CD4-positive, alpha-beta memory T cell (primary cell): ENCODE measurements at regions not wholly inside any gene's neighbourhood (a gene's known extent, or its start where the extent isn't known, plus 50 kb on each side); places are given as distances from the start of the nearest gene placed in this dataset.

Experiments used
- CTCF ChIA-PET: fragments of 350-600 bp; sonication (Branson Sonifier 250); formaldehyde crosslinking; loops from one replicate; lab custom pipeline; 2021; ENCODE audit warnings: inconsistent platforms; ENCODE audit not compliant: partially characterized antibody; lab: Charles Lee
- POLR2A ChIA-PET: fragments of 350-600 bp; sonication (Branson Sonifier 250); formaldehyde crosslinking; loops from one replicate; lab custom pipeline; 2021; ENCODE audit not compliant: partially characterized antibody; lab: Charles Lee
- DNase-seq, 5 donors: peaks; one replicate each; pipeline versions ENCODE4 v3.0.0 to v3.0.0-alpha.2; 2020 to 2022; ENCODE audit warnings: mixed read lengths in 1 of 5
- H3K27ac ChIP-seq: one replicate; pipeline ENCODE4 v1.7.0; 2013; ENCODE audit warnings: low read depth, low read length
- H3K27me3 ChIP-seq: 2 replicates; pipeline ENCODE4 v1.7.0; 2013; ENCODE audit warnings: mild to moderate bottlenecking, low read length, moderate library complexity; ENCODE audit not compliant: insufficient read depth
- H3K36me3 ChIP-seq: 2 replicates; pipeline ENCODE4 v1.7.0; 2013; ENCODE audit warnings: mild to moderate bottlenecking, low read length, moderate library complexity; ENCODE audit not compliant: insufficient read depth
- H3K4me1 ChIP-seq: 2 replicates; pipeline ENCODE4 v1.7.0; 2013; ENCODE audit warnings: mild to moderate bottlenecking, low read length, moderate library complexity; ENCODE audit not compliant: insufficient read depth
- H3K4me3 ChIP-seq, 2 donors: one replicate each; pipeline ENCODE4 v1.7.0; 2013; ENCODE audit warnings: low read length in 2 of 2, mild to moderate bottlenecking in 1 of 2
- H3K9me3 ChIP-seq, 2 donors: one replicate each; pipeline ENCODE4 v1.7.0; 2013; ENCODE audit warnings: low read length in 2 of 2, control low read depth in 1 of 2; ENCODE audit not compliant: control insufficient read depth in 1 of 2
- H3K27ac Mint-ChIP-seq, 7 donors: one replicate each; pipeline ENCODE4 v1.8.0; 2020 to 2021; ENCODE audit warnings: mixed read lengths in 7 of 7, mild to moderate bottlenecking in 6 of 7, inconsistent platforms in 3 of 7, moderate library complexity in 3 of 7
- H3K27me3 Mint-ChIP-seq, 2 donors: one replicate each; pipeline ENCODE4 v1.8.0; 2020 to 2021; ENCODE audit warnings: mixed read lengths in 2 of 2
- H3K36me3 Mint-ChIP-seq, 2 donors: one replicate each; pipeline ENCODE4 v1.8.0; 2020 to 2021; ENCODE audit warnings: mixed read lengths in 2 of 2, inconsistent platforms in 1 of 2, mild to moderate bottlenecking in 1 of 2
- H3K4me1 Mint-ChIP-seq, 4 donors: one replicate each; pipeline ENCODE4 v1.8.0; 2020 to 2021; ENCODE audit warnings: mixed read lengths in 4 of 4, mild to moderate bottlenecking in 1 of 4
- H3K4me3 Mint-ChIP-seq, 8 donors: one replicate each; pipeline ENCODE4 v1.8.0; 2020 to 2021; ENCODE audit warnings: mixed read lengths in 8 of 8, mild to moderate bottlenecking in 7 of 8, moderate library complexity in 6 of 8, inconsistent platforms in 3 of 8
- H3K9me3 Mint-ChIP-seq, 8 donors: one replicate each; pipeline ENCODE4 v1.8.0; 2020 to 2021; ENCODE audit warnings: mixed read lengths in 8 of 8, mild to moderate bottlenecking in 5 of 8, inconsistent platforms in 3 of 8, moderate library complexity in 1 of 8
- intact Hi-C: fragments of 100-400 bp; cut with micrococcal nuclease; formaldehyde crosslinking; loops from one replicate; pipeline ENCODE4 v1.15.1; 2023

DNA sequence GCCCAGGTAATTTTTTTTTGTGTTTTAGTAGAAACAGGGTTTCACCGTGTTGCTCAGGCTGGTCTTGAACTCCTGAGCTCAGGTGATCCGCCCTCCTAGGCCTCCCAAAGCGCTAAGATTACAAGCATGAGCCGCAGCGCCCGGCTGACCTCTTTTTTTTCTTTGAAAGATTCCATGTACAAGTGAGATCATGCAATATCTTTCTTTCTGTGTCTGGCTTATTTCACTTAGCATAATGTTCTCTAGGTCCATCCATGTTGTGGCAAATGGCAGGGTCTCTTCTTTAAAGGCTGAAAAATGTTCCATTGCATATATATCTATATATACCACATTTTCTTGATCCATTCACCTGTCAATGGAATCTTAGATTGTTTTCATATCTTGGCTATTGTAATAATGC, 255.0 kb upstream of the MYOCD start:
- CTCF ChIA-PET: no interaction called here
- Histone ChIP-seq H3K9me3 (no peaks in the 10 kb centered on the region), H3K36me3 (no peaks in the 10 kb centered on the region), H3K27me3 (no peaks in the 10 kb centered on the region), H3K27ac (no peak overlapping the region), H3K4me1 (no peaks in the 10 kb centered on the region), H3K4me3 (no peak overlapping the region)
- intact Hi-C loops: no loop called here
- H3K27ac Mint-ChIP-seq: no peak overlapping the region
- H3K4me3 Mint-ChIP-seq: no peak overlapping the region
- peaks cover 0 to 15% (median 2%) of the 10 kb centered on the region in 8 donors for H3K9me3 Mint-ChIP-seq
- POLR2A ChIA-PET: no interaction called here
- no peaks in the 10 kb centered on the region for H3K36me3 Mint-ChIP-seq
- peaks cover 0 to 1% of the 10 kb centered on the region in 2 donors for H3K27me3 Mint-ChIP-seq
- no peaks in the 10 kb centered on the region for H3K4me1 Mint-ChIP-seq
- no peak for DNase-seq

DNA sequence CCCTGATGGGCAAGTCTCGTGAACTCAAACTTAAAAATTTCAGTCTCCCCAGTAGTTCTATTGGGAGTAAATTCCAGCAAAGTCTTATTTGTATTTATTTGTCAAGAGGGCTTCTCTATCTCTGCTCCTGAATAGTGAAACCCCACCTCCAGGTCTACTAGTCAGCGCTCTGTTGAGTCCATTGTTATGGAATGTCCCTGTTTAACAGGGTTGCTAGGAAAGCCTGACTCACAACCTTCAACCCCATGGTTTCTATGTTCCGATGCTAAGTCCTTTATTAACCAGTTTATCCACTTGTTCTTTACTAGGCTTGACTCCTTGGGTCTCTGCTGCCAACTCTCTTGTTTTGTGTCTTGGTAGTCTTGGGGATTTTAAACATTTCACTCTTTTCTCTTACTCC, 250.7 kb upstream of the MYOCD start:
- Histone ChIP-seq H3K4me1 (no peaks in the 10 kb centered on the region), H3K27ac (no peak overlapping the region), H3K27me3 (no peaks in the 10 kb centered on the region), H3K4me3 (no peak overlapping the region), H3K9me3 (no peaks in the 10 kb centered on the region), H3K36me3 (no peaks in the 10 kb centered on the region)
- no peak overlapping the region for H3K27ac Mint-ChIP-seq
- peaks cover 0 to 1% of the 10 kb centered on the region in 2 donors for H3K27me3 Mint-ChIP-seq
- intact Hi-C loops: no loop called here
- DNase-seq: no peak
- H3K4me3 Mint-ChIP-seq: no peak overlapping the region
- H3K9me3 Mint-ChIP-seq: peaks cover 0 to 15% (median 3%) of the 10 kb centered on the region in 8 donors
- no peaks in the 10 kb centered on the region for H3K4me1 Mint-ChIP-seq
- POLR2A ChIA-PET: no interaction called here
- no peaks in the 10 kb centered on the region for H3K36me3 Mint-ChIP-seq
- CTCF ChIA-PET: no interaction called here

DNA sequence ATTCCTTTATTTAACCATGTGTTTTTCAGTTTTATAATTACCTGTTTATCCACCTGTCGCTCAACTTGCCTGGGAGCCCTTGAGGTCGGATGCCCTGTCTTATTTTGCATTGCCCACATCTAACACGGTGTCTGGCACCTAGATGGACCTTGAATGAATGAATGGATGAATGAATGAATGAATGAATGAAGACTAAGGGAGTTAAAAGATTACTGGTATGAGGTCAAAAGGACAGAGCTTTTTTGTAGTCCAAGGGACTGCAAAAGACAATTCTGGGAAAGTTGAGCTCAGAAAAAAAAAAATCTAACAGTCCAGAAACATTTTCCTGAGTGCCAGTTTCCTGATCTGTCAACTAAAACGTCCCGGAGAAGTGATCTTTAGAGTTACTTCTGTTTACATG, 244.6 kb upstream of the MYOCD start:
- Histone ChIP-seq H3K4me1 (no peaks in the 10 kb centered on the region), H3K36me3 (no peaks in the 10 kb centered on the region), H3K27ac (no peak overlapping the region), H3K27me3 (no peaks in the 10 kb centered on the region), H3K9me3 (no peaks in the 10 kb centered on the region), H3K4me3 (no peak overlapping the region)
- Mint-ChIP-seq H3K27me3 (peaks cover 0 to 1% of the 10 kb centered on the region in 2 donors), H3K4me1 (no peaks in the 10 kb centered on the region), H3K27ac (no peak overlapping the region), H3K9me3 (peaks cover 2 to 26% (median 17%) of the 10 kb centered on the region in 8 donors), H3K4me3 (no peak overlapping the region), H3K36me3 (no peaks in the 10 kb centered on the region)
- no peak for DNase-seq
- ChIA-PET CTCF (no interaction called here), POLR2A (no interaction called here)
- intact Hi-C loops: no loop called here

GRCh38 chr17:12421646-12422306, 243.9 kb upstream of the MYOCD start:
- intact Hi-C loops: no loop called here
- Mint-ChIP-seq H3K4me3 (no peak overlapping the region), H3K27ac (no peak overlapping the region), H3K9me3 (peaks cover 2 to 25% (median 17%) of the 10 kb centered on the region in 8 donors), H3K36me3 (no peaks in the 10 kb centered on the region), H3K27me3 (peaks cover 0 to 1% of the 10 kb centered on the region in 2 donors), H3K4me1 (no peaks in the 10 kb centered on the region)
- H3K4me3 ChIP-seq: no peak overlapping the region
- DNase-seq: no peak
- POLR2A ChIA-PET: no interaction called here
- CTCF ChIA-PET: no interaction called here
- H3K27me3 ChIP-seq: no peaks in the 10 kb centered on the region
- H3K36me3 ChIP-seq: no peaks in the 10 kb centered on the region
- H3K9me3 ChIP-seq: no peaks in the 10 kb centered on the region
- H3K4me1 ChIP-seq: no peaks in the 10 kb centered on the region
- no peak overlapping the region for H3K27ac ChIP-seq

- H3K9me3 Mint-ChIP-seq: peaks cover 2 to 24% (median 17%) of the 10 kb centered on the region in 8 donors
- intact Hi-C loops: no loop called here
- Histone ChIP-seq H3K27me3 (no peaks in the 10 kb centered on the region), H3K4me3 (no peak overlapping the region), H3K36me3 (no peaks in the 10 kb centered on the region), H3K27ac (no peak overlapping the region), H3K9me3 (no peaks in the 10 kb centered on the region), H3K4me1 (no peaks in the 10 kb centered on the region)
- no peaks in the 10 kb centered on the region for H3K36me3 Mint-ChIP-seq
- peaks cover 0 to 1% of the 10 kb centered on the region in 2 donors for H3K27me3 Mint-ChIP-seq
- no peak overlapping the region for H3K4me3 Mint-ChIP-seq
- ChIA-PET POLR2A (no interaction called here), CTCF (no interaction called here)
- H3K4me1 Mint-ChIP-seq: no peaks in the 10 kb centered on the region
- DNase-seq: no peak
- no peak overlapping the region for H3K27ac Mint-ChIP-seq
Measured at GRCh38 chr17:12422651-12423050, 243.0 kb upstream of the MYOCD start.

GRCh38 chr17:12423337-12423736, 242.4 kb upstream of the MYOCD start:
- H3K27ac Mint-ChIP-seq: no peak overlapping the region
- Histone ChIP-seq H3K4me1 (no peaks in the 10 kb centered on the region), H3K9me3 (no peaks in the 10 kb centered on the region), H3K4me3 (no peak overlapping the region), H3K36me3 (no peaks in the 10 kb centered on the region), H3K27me3 (no peaks in the 10 kb centered on the region), H3K27ac (no peak overlapping the region)
- H3K9me3 Mint-ChIP-seq: peaks cover 2 to 24% (median 17%) of the 10 kb centered on the region in 8 donors
- no peak overlapping the region for H3K4me3 Mint-ChIP-seq
- no peak for DNase-seq
- H3K27me3 Mint-ChIP-seq: peaks cover 0 to 1% of the 10 kb centered on the region in 2 donors
- H3K4me1 Mint-ChIP-seq: no peaks in the 10 kb centered on the region
- ChIA-PET CTCF (no interaction called here), POLR2A (no interaction called here)
- no peaks in the 10 kb centered on the region for H3K36me3 Mint-ChIP-seq
- intact Hi-C loops: no loop called here

GRCh38 chr17:12429116-12429515, 236.6 kb upstream of the MYOCD start:
- ChIA-PET POLR2A (no interaction called here), CTCF (no interaction called here)
- Histone ChIP-seq H3K4me1 (no peaks in the 10 kb centered on the region), H3K27ac (no peak overlapping the region), H3K27me3 (no peaks in the 10 kb centered on the region), H3K4me3 (no peak overlapping the region), H3K36me3 (no peaks in the 10 kb centered on the region), H3K9me3 (no peaks in the 10 kb centered on the region)
- Mint-ChIP-seq H3K4me1 (no peaks in the 10 kb centered on the region), H3K4me3 (no peak overlapping the region), H3K9me3 (peaks cover 0 to 17% (median 4%) of the 10 kb centered on the region in 8 donors), H3K27me3 (no peaks in the 10 kb centered on the region), H3K36me3 (no peaks in the 10 kb centered on the region), H3K27ac (no peak overlapping the region)
- intact Hi-C loops: no loop called here
- no peak for DNase-seq
